Hepatocyte (in vitro differentiated cells): ENCODE measurements at regions not wholly inside any gene's neighbourhood (a gene's known extent, or its start where the extent isn't known, plus 50 kb on each side); places are given as distances from the start of the nearest gene placed in this dataset.

Experiments used
- CTCF ChIP-seq: fragments of 200-600 bp; sonication (generic); IDR thresholded peaks from 2 replicates; pipeline ENCODE4 v1.5.1; 2016; ENCODE audit warnings: antibody characterized with exemption, mild to moderate bottlenecking; ENCODE audit not compliant: poor library complexity
- EZH2 ChIP-seq: fragments of 200-600 bp; sonication (generic); IDR thresholded peaks from 2 replicates; pipeline ENCODE4 v1.6.1; 2016; ENCODE audit warnings: antibody characterized with exemption, mild to moderate bottlenecking, borderline replicate concordance
- EZH2phosphoT487 ChIP-seq: fragments of 200-600 bp; sonication (generic); IDR thresholded peaks from one replicate; pipeline ENCODE4 v1.6.1; 2018; ENCODE audit warnings: antibody characterized with exemption, mild to moderate bottlenecking, low read depth, moderate library complexity; ENCODE audit not compliant: unreplicated experiment, severe bottlenecking

GRCh38 chr10:123240250-123240649, 86.0 kb downstream of the BUB3 start:
- TF ChIP-seq CTCF, result no peak
- no peak for TF ChIP-seq EZH2
- no peak for TF ChIP-seq EZH2phosphoT487
